Loucy (cell line): ENCODE measurements at regions not wholly inside any gene's neighbourhood (a gene's known extent, or its start where the extent isn't known, plus 50 kb on each side); places are given as distances from the start of the nearest gene placed in this dataset.

Source experiments
- H2AFZ ChIP-seq: fragments of 200-600 bp; sonication (generic); 2 replicates; pipeline ENCODE4 v1.6.0; 2016; ENCODE audit warnings: antibody characterized with exemption, mild to moderate bottlenecking, low read length, moderate library complexity
- H3F3A ChIP-seq: fragments of 200-600 bp; 2 replicates; pipeline ENCODE4 v1.6.0; 2016; ENCODE audit warnings: antibody characterized with exemption, low read depth, mild to moderate bottlenecking
- H3K27me3 ChIP-seq: fragments of 200-600 bp; sonication (generic); 2 replicates; pipeline ENCODE4 v1.6.1; 2014; ENCODE audit warnings: low read length, mild to moderate bottlenecking; ENCODE audit not compliant: insufficient read depth, poor library complexity, severe bottlenecking
- H3K36me3 ChIP-seq: fragments of 200-600 bp; sonication (generic); 2 replicates; pipeline ENCODE4 v1.6.1; 2016; ENCODE audit warnings: low read length; ENCODE audit not compliant: insufficient read depth
- H3K4me1 ChIP-seq: fragments of 200-600 bp; sonication (generic); 2 replicates; pipeline ENCODE4 v1.5.1; 2014; ENCODE audit warnings: low read length, mild to moderate bottlenecking; ENCODE audit not compliant: insufficient read depth, poor library complexity, severe bottlenecking
- H3K4me2 ChIP-seq: fragments of 200-600 bp; sonication (generic); 2 replicates; pipeline ENCODE4 v1.6.0; 2014; ENCODE audit warnings: antibody characterized with exemption, low read length, low read depth, mild to moderate bottlenecking; ENCODE audit not compliant: poor library complexity, severe bottlenecking
- H3K4me3 ChIP-seq: fragments of 200-600 bp; sonication (generic); 2 replicates; pipeline ENCODE4 v1.5.1; 2014; ENCODE audit warnings: low read length, mild to moderate bottlenecking, mixed read lengths; ENCODE audit not compliant: poor library complexity, severe bottlenecking
- H3K79me2 ChIP-seq: fragments of 200-600 bp; sonication (generic); 2 replicates; pipeline ENCODE4 v1.6.1; 2014; ENCODE audit warnings: low read length; ENCODE audit not compliant: insufficient read depth
- H3K9ac ChIP-seq: fragments of 200-600 bp; sonication (generic); 2 replicates; pipeline ENCODE4 v1.6.0; 2014; ENCODE audit warnings: mild to moderate bottlenecking, low read depth, low read length, moderate library complexity; ENCODE audit not compliant: poor library complexity, severe bottlenecking
- H3K9me2 ChIP-seq: fragments of 200-600 bp; sonication (generic); replicated peaks from 2 replicates; pipeline ENCODE4 v1.6.1; 2016; ENCODE audit warnings: low read depth, low read length, mixed read lengths
- H3K9me3 ChIP-seq: fragments of 200-600 bp; sonication (generic); 2 replicates; pipeline ENCODE4 v1.6.1; 2014; ENCODE audit warnings: mild to moderate bottlenecking, antibody characterized with exemption, low read length, low read depth; ENCODE audit not compliant: insufficient read depth
- H4K20me1 ChIP-seq: fragments of 200-600 bp; sonication (generic); 2 replicates; pipeline ENCODE4 v1.6.0; 2014; ENCODE audit warnings: antibody characterized with exemption, low read length, mild to moderate bottlenecking; ENCODE audit not compliant: insufficient read depth, poor library complexity, severe bottlenecking
- EZH2phosphoT487 ChIP-seq: fragments of 200-600 bp; IDR thresholded peaks from 2 replicates; pipeline ENCODE4 v1.6.1; 2018; ENCODE audit warnings: antibody characterized with exemption, mild to moderate bottlenecking, moderate library complexity, borderline replicate concordance
- TF ChIP-seq, protein P1 (sequence below): fragments of 200-600 bp; sonication (generic); conservative IDR thresholded peaks from 2 replicates; pipeline ENCODE4 v1.5.1; 2014; ENCODE audit warnings: mild to moderate bottlenecking, antibody characterized with exemption, low read length

DNA sequence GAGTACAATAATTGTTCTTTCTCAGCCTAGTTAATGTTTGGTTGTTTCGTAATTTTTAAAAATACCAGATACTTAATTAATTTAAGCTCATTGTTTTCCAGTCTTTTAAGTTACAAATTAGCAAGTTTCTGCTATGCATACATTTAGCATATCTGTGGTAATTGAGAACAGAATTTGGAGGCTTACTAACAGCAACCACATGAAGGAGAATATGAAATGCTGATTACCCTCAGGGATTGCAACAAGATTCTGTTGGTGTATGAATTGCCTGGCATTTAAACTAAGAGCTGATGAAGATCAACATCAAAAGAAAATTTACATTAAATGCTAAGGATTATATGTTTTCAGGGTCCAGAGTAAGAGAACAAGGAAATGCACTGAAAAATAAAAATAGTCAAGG, 580.0 kb upstream of the INTU start:
- Histone ChIP-seq H3K4me1 (no peaks in the 10 kb centered on the region), H3K27me3 (no peaks in the 10 kb centered on the region), H2AFZ (no peak overlapping the region), H3K9me2 (no peaks in the 10 kb centered on the region), H3F3A (no peaks in the 10 kb centered on the region), H3K79me2 (no peaks in the 10 kb centered on the region), H3K9me3 (peaks cover 6% of the 10 kb centered on the region; the same call in 1 of the 2 replicates), H3K9ac (no peak overlapping the region), H3K4me3 (no peak overlapping the region), H3K4me2 (no peak overlapping the region), H4K20me1 (no peaks in the 10 kb centered on the region), H3K36me3 (no peaks in the 10 kb centered on the region)
- TF ChIP-seq, protein P1, sequence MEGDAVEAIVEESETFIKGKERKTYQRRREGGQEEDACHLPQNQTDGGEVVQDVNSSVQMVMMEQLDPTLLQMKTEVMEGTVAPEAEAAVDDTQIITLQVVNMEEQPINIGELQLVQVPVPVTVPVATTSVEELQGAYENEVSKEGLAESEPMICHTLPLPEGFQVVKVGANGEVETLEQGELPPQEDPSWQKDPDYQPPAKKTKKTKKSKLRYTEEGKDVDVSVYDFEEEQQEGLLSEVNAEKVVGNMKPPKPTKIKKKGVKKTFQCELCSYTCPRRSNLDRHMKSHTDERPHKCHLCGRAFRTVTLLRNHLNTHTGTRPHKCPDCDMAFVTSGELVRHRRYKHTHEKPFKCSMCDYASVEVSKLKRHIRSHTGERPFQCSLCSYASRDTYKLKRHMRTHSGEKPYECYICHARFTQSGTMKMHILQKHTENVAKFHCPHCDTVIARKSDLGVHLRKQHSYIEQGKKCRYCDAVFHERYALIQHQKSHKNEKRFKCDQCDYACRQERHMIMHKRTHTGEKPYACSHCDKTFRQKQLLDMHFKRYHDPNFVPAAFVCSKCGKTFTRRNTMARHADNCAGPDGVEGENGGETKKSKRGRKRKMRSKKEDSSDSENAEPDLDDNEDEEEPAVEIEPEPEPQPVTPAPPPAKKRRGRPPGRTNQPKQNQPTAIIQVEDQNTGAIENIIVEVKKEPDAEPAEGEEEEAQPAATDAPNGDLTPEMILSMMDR, result no peak
- no peak for TF ChIP-seq EZH2phosphoT487

DNA sequence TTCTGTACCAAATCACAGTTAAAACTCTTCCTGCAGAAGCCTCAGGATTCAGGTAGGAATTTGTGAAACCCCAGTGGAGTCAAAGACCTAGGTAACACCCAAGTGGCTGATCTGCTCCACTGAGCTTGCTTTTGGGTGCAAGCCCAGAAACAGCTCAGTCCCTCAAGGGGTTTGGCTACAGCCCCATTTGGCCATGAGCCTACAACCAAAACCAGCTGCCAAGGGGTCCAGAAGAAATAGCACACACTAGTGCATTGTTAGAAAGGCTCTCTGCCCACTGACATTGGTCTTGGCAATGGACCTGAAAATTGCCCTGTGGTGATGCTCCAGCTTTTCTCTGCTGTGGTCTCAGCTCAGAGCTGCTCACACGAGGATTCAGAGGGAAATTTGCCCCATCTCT, 577.4 kb upstream of the INTU start:
- no peak overlapping the region for H3K4me2 ChIP-seq
- H2AFZ ChIP-seq, result no peak overlapping the region
- no peaks in the 10 kb centered on the region for H3K27me3 ChIP-seq
- no peaks in the 10 kb centered on the region for H3K36me3 ChIP-seq
- no peaks in the 10 kb centered on the region for H3K4me1 ChIP-seq
- H3F3A ChIP-seq, result no peaks in the 10 kb centered on the region
- H3K4me3 ChIP-seq, result no peak overlapping the region
- no peaks in the 10 kb centered on the region for H4K20me1 ChIP-seq
- H3K79me2 ChIP-seq, result no peaks in the 10 kb centered on the region
- no peak overlapping the region for H3K9ac ChIP-seq
- H3K9me3 ChIP-seq, result peaks cover 6% of the 10 kb centered on the region; the same call in 1 of the 2 replicates
- H3K9me2 ChIP-seq, result no peaks in the 10 kb centered on the region
- TF ChIP-seq, protein P1, result no peak
- TF ChIP-seq EZH2phosphoT487, result no peak

DNA sequence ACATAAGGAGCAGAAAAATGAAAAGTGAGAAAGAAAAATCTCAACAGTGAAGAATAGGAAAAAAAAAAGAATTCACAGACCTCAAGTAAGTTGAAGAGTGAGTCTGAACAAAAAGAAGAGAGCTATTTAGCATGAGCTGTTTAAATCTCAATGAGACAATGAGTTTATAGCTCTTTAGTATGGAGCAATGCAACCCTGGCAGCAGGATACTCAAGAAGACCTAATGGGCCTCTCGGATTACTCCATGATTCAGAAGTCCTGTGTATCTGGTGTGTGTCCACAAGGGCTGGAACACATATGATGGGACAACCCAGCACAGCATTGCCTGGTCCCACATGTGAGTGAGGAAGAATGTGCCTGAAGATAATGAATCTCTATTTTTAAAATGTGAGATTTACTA, 563.1 kb upstream of the INTU start:
- H3K4me2 ChIP-seq, result no peak overlapping the region
- no peak overlapping the region for H3K9ac ChIP-seq
- H3K36me3 ChIP-seq, result no peaks in the 10 kb centered on the region
- H3K9me3 ChIP-seq, result no peaks in the 10 kb centered on the region
- H2AFZ ChIP-seq, result no peak overlapping the region
- H3F3A ChIP-seq, result no peaks in the 10 kb centered on the region
- no peak overlapping the region for H3K4me3 ChIP-seq
- H3K9me2 ChIP-seq, result no peaks in the 10 kb centered on the region
- H3K4me1 ChIP-seq, result no peaks in the 10 kb centered on the region
- no peaks in the 10 kb centered on the region for H4K20me1 ChIP-seq
- no peaks in the 10 kb centered on the region for H3K27me3 ChIP-seq
- H3K79me2 ChIP-seq, result no peaks in the 10 kb centered on the region
- TF ChIP-seq, protein P1, result no peak
- TF ChIP-seq EZH2phosphoT487, result no peak
